ENCODE measurements at regions not wholly inside any gene's neighbourhood (a gene's known extent, or its start where the extent isn't known, plus 50 kb on each side); places are given as distances from the start of the nearest gene placed in this dataset.

GRCh38 chr7:49297958-49298357, 373.6 kb downstream of the CDC14C start:
- no peak overlapping the region for H3K4me3 ChIP-seq (ENCODE audit: control insufficient read depth, low read depth, low read length)
- no peak for DNase-seq (ENCODE audit: low read depth)
- no peak for TF ChIP-seq CTCF (conservative IDR thresholded peaks at IDR 0.05; ENCODE audit: control insufficient read depth, insufficient read depth, low read depth, low read length)

- no peak for DNase-seq (ENCODE audit: low read depth)
- no peak for TF ChIP-seq CTCF (conservative IDR thresholded peaks at IDR 0.05; ENCODE audit: control insufficient read depth, insufficient read depth, low read depth, low read length)
- H3K4me3 ChIP-seq (ENCODE audit: control insufficient read depth, low read depth, low read length): no peak overlapping the region
These were observed 384.4 kb downstream of the CDC14C start for GRCh38 chr7:49308787-49309186.

GRCh38 chr7:49320083-49320482, 395.7 kb downstream of the CDC14C start:
- H3K4me3 ChIP-seq (ENCODE audit: control insufficient read depth, low read depth, low read length): no peak overlapping the region
- no peak for TF ChIP-seq CTCF (conservative IDR thresholded peaks at IDR 0.05; ENCODE audit: control insufficient read depth, insufficient read depth, low read depth, low read length)
- DNase-seq (ENCODE audit: low read depth): no peak

GRCh38 chr7:49321843-49322242, 397.5 kb downstream of the CDC14C start:
- H3K4me3 ChIP-seq (ENCODE audit: control insufficient read depth, low read depth, low read length): no peak overlapping the region
- no peak for DNase-seq (ENCODE audit: low read depth)
- no peak for TF ChIP-seq CTCF (conservative IDR thresholded peaks at IDR 0.05; ENCODE audit: control insufficient read depth, insufficient read depth, low read depth, low read length)

GRCh38 chr7:49322476-49322875, 398.1 kb downstream of the CDC14C start:
- DNase-seq (ENCODE audit: low read depth): no peak
- TF ChIP-seq CTCF (conservative IDR thresholded peaks at IDR 0.05; ENCODE audit: control insufficient read depth, insufficient read depth, low read depth, low read length): no peak
- H3K4me3 ChIP-seq (ENCODE audit: control insufficient read depth, low read depth, low read length): no peak overlapping the region

GRCh38 chr7:49324040-49324439, 399.7 kb downstream of the CDC14C start:
- no peak for TF ChIP-seq CTCF (conservative IDR thresholded peaks at IDR 0.05; ENCODE audit: control insufficient read depth, insufficient read depth, low read depth, low read length)
- no peak overlapping the region for H3K4me3 ChIP-seq (ENCODE audit: control insufficient read depth, low read depth, low read length)
- no peak for DNase-seq (ENCODE audit: low read depth)

GRCh38 chr7:49324707-49325106, 400.4 kb downstream of the CDC14C start:
- peak; percentile 11 for DNase-seq (ENCODE audit: low read depth)

More at GRCh38 chr7:49324707-49325106, 400.4 kb downstream of the CDC14C start:
- TF ChIP-seq CTCF (conservative IDR thresholded peaks at IDR 0.05; ENCODE audit: control insufficient read depth, insufficient read depth, low read depth, low read length): no peak
- H3K4me3 ChIP-seq (ENCODE audit: control insufficient read depth, low read depth, low read length): no peak overlapping the region

All from fibroblast of mammary gland (primary cell).